ENCODE measurements at regions not wholly inside any gene's neighbourhood (a gene's known extent, or its start where the extent isn't known, plus 50 kb on each side); places are given as distances from the start of the nearest gene placed in this dataset.

DNA sequence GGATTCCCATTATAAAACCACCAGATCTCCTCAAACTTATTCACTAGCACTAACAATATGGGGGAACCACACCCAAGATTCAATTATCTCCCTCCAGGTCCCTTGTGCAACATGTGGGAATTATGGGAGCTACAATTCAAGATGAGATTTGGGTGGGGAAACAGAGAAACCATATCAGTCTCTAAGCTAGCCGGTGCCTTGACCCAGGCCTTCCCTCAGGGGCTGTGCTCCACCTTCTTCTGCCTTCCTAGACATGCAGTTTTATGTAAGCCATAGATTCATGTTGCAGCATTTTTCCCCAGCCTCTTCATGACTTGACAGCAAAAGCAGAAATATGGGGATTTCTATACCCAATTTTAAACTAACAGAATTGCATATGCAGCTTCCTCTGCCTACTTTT lies 559.2 kb downstream of the TNS1 start:
- DNase-seq (ENCODE audit: low read depth) = no peak

DNA sequence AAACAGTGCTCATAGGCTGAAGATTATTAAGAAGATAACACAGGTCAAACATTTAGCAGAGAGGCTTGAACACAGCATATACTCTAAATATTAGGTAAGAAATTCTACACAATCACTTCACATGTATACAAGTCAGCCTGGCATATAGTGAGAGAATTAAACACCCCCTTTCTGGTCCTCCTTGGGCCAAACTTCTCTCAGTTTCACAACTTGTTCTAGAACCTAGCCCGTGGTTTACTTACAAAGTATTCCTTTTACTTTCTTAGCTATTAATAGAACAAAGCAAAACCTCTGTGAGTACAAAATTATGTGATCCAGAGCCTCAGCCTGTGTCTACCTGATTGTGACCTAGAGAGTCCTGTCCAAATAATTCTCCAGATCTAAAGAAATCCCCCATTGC lies 562.8 kb downstream of the TNS1 start:
- no peak for DNase-seq (ENCODE audit: low read depth)

DNA sequence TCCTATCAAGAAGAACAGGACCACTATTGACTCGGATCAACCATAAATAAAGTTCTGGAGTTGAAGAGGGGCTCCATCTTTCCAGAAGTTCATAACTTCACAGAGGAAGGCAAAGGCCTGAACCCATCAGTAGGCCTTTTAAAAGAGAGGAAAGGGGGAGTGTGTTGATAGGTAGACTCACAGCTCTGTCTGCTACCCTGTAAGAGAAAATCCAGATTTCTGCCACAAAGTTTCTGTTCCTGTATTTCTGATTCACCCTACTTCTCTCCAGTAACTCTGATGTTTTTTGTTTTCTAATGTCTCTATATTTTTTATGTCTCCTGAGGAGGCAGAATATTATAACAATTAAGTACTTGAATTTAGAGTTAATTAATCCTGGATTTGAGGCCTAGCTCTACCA lies 564.0 kb downstream of the TNS1 start:
- DNase-seq (ENCODE audit: low read depth) = no peak

DNA sequence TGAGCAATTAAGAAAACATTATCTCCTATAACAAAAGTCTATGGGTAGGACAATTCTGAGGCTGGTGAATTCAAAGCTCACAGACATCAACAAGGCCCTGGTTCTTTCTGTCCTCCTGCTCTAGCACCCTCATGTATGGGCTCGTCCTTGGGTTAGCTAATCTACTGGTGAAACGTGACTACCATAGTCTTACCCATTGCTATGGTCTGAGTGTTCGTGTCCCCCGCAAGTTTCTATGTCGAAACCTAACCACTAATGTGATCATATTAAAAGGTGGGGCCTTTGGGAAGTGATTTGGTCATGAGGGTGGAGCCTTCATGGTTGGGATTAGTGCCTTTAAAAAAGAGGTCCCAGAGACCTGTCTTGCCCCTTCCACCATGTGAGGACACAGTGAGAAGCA lies 564.7 kb downstream of the TNS1 start:
- DNase-seq (ENCODE audit: low read depth) = no peak

DNA sequence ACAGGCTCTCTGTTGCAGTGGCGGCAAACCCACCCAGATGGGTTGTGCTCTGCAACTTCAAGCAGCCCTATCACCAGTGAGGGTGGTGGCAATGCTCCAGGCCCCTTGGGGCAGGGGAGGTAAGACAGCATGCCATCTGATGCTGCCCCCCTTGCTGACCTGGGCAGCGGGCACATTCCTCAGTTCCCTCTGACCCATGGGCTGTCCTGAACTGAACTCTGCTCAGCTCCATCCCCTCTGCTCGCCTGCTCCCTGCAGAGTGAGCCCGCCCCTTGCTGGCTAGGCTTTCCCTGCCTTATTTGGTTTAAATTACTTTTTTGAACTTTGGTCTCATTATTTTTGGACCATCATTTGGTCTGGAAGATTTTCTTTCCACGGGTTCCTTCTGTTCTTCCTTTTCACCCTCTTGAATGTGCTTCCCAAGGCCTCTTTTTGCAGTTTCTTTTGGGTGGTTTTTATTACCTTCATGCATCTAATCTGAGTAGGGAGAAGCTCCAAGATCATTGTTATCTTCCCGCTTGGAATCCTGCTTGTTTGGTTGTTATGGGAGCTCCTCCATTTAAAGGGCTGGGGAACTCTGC lies 565.4 kb downstream of the TNS1 start:
- DNase-seq (ENCODE audit: low read depth) = no peak

DNA sequence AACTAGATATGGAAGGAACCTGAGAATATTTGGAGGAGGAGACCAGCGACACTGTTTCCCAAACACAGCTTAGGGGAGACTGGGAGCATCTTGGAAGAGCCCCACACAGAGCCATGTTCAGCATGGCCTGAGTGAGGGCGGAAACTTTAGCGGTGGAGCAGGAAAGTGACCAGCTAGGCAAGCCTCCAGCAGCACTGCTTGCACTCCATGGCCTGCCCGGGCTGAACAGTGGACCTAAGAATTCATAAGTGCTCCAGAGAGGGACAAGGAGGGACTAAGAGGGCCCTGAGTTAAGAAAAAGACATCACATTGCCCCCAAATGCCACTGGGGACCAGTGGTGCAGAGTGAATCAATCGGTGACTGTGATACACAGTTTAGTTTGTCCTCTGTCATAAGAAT lies 566.4 kb downstream of the TNS1 start:
- no peak for DNase-seq (ENCODE audit: low read depth)

DNA sequence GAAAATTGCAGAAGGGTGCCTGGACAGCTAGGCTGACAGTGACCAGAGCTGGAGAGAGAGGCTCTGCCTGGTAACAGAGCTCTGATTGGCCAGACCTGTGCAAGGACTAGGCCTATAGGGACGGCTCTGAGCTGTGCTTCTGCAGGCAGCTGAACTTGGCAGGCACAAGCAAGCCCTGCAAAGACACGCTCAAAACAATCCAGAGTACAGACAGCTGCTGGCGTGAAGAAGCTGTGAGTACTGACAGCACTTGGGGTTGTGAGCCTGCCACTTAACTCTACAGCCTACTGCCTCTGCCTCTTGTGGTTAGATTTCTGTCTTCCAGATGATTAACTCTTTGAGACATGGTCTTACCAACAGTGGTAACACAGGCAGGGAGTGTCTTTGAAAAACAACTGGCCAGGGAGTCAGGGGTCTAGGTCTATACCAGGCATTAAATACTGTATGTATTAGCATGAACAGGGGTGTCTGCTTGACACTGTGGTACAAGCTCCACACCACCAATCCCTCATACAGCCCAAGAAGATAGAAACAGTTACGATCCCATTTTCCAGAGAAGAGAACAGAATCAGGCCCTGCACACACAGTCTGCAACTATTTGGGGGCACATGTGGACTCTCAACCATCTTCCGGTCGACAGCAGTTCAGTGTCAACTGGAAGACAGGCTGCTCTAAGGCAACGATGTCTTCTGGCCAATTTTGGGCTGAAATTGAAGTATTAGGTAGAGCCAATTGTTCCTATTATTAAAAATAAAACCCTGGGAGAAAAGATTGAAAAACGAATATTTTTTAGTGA lies 568.4 kb downstream of the TNS1 start:
- no peak for DNase-seq (ENCODE audit: low read depth)

DNA sequence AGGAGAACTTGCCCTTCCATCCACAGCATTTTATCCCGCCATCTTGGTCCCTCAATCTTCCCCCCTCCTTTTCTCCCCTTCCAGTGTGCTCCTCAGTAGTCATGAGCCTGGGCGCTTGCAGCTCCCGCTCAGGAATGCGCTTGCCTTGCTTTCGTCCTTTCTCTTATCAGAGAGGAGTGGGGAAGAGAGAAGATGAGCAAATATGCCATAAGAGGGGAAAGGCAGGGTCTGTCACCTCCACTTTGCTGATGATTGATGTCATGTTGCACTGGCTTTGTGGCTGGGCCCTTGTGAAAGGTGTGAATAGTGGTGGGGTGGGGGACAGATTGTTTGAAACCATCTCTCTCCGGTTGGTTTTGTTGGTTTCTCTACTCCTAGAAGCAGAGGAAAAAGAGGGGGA lies 569.3 kb downstream of the TNS1 start:
- DNase-seq (ENCODE audit: low read depth) = no peak

DNA sequence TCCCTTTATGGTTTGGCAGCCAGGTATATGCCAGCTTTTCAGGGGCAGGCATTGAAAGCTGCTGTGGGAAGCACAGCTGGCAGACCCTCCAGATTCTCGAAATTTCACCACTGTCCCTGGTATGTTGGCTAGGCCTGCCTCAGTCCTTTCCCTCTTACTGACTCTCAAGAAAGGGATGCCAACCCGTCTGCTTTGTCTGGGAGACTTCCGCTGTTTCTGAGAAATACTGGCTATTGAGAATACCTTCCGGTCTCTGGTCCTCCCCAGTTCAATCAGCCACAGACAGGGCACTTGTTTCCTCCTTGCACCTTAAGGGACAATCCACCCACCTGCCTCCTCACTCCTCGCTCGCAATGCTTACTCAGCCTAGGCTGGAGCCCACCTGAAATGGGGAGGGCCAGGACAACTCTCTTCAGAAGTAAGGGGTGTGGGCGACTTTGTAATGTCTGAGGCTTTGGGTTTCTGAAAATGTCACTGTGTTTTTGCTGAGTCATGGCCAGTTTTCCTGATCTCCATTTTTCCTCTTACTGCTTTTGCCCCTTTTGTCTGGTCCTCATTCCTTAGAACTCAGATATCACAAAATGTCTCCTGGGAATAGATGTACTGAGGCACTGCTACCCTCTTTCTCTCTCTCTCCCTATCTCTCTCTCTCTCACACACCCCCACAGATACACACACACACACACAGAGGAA lies 571.1 kb downstream of the TNS1 start:
- DNase-seq (ENCODE audit: low read depth) = no peak

DNA sequence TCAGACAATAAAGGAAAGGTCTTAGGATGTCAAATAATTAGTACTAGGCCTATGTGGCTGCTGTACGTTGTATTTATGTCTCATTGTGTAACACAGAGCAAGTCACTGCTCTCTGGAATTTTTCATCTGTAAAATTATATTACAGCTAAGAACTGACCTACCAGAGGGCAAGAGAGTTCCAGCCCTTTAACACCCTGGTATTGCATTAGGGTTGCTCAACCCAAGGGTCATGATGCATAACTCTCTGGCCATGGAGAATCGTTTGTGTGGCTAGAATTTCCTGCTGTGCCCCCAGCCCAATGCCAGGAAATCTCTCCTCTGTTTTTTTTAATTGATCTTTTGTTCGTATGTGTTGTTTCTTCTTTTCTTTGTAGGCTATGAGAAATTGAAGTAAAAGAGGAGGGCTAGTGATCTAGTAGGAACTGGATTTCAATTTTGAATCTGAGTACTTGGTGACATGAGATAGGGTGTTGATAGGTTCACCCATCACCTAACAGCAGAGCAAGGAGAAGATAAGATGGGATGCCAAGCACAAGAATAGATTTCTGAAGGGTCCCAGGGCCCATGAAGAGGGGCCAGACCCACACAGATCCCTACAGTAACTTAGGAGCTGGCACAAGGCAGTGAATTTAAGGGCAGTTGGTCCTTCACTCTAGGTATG lies 571.2 kb upstream of the TNP1 start:
- no peak for DNase-seq (ENCODE audit: low read depth)

DNA sequence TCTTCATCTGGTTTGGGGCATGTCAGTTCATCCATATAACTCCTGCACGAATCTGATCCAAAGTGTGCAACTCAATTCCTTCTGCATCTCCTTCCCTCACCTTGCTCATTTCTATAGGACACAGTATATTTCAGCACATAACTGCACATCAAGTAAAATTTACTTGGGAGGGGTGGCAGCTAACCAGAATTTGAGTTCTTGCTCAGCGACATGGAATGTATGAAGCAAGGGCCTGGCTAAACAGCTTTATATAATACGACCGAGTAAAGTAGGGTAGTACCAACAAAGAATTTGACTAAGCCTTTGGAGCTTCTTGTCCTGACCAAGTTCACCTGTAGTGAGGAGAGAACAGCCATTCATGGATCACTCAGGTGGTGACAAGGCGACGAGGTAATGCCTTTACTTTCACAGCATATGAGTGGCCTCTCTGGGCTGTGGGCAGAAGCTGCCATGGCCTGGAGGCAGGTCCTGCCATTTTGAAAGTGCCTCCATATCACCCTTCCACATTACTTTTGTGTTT lies 570.2 kb upstream of the TNP1 start:
- no peak for DNase-seq (ENCODE audit: low read depth)

DNA sequence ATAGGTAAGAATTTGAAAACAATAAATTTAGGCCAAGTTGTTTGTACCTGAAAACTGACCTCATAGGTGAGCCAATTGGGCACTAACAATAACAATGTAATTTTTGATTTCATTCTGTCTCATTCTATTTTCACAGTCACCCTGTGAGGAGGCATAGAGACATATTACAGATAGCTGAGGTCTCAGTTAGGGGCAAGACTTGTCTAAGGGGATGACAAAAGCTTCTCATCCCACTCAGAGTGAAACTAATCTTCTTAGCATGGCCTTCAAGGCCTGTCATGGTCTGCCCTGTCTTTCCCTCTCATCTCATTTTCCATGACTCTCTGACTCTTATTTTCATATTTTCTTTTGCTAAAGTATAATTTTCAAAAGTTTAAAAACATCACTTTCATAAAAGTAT lies 562.0 kb upstream of the TNP1 start:
- no peak for DNase-seq (ENCODE audit: low read depth)

DNA sequence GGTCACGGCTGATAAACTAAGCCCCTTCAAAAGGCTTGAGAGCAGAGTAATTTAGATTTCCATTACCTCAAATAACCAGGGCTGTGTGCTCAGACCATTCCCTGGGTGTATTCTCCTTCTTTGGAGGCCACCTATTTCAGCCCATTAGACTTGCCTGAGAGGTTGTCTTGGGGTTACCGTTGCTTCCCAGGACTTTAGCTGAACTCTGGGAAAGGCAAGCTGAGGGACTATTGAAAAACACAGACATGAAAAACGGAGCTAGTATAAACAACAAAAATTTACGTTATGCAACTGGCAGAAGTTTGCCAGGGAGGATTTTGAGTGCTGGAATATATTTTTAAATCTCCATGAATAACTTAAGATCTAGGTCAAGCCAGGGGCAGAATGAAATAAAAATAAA lies 561.0 kb upstream of the TNP1 start:
- DNase-seq (ENCODE audit: low read depth) = no peak

DNA sequence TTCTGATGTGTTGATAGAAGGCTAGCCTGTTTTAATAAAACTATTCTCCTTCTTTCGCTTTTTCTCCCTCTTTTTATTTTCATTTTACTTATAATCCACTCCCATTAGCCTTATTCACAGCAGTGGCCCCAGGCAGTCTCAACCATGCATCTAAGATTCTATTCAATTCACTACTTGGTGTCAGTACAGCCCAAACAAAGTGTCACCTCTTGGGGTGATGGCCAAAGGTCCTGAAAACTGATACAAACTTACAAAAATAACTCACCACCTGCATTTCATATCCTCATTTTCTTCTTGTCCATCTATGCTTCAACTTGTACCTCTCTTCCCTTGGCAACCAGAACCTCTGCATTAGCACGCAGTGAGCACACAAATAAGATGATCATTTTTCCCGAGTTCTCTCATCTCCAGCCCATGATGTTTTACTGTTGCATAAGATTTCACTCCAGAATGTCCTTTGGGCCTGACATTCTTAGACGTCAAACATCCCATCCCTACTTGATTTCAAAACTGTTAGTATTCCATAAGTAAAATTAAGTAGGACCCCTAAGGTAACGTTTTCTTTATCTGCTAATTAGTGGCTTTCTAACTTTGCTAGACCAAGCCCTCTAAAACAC lies 559.3 kb upstream of the TNP1 start:
- DNase-seq (ENCODE audit: low read depth) = no peak

DNA sequence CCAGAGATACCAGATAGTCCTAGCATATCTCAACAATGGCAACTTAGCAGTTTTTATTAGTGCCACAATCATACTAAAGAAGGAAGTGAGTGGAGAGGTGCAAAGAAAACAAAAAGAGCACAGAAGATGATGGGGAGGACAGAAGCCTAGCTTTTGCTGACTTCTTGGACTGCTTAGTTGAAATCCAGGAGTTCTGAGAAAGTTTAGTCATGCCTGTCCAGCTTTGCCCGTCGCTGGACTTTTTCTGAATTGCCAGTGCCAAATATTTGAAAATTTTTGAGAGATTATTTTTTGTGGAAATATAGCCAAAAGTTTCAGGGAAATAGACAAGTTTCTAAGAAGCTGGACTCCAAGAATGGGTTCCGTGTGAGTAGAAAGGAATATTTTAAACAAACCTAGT lies 558.7 kb upstream of the TNP1 start:
- DNase-seq (ENCODE audit: low read depth) = no peak

DNA sequence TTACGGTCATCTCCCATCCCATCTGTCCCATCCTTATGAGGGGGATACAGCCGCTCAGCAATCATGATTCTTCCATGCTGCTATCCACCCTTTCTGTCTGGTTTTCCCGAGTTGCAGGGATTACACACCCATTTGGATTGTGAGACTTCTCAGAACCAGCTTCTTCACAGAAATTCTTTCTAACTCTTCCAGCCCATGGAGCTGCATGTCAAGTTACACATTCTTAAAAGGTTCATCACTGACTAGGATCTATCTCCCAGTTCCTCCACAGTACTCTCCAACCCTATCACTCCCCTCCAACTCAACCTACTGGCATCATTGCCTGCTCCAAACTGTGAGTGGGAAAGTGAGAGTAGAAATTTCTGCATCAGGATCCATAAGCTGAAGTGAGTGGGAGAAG lies 558.2 kb upstream of the TNP1 start:
- no peak for DNase-seq (ENCODE audit: low read depth)

DNA sequence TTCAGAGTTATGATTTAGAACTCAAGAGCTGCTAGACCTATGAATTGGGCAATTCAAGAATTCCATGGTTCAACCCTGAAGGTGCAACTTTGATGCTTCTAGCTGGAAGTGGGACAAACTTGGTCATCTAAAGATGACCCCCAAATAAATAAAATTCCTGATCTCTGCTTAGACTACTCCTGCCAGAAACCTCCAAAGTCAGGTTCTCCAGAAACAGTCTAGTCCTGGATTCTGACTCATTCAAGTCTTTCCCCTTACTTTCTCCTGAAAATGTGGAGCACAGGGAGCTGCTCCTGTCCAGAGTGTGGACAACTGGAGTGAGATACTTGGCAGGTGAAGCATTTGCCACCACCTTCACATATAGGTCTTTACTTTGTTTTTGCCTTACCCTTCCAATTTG lies 557.7 kb upstream of the TNP1 start:
- DNase-seq (ENCODE audit: low read depth) = no peak

DNA sequence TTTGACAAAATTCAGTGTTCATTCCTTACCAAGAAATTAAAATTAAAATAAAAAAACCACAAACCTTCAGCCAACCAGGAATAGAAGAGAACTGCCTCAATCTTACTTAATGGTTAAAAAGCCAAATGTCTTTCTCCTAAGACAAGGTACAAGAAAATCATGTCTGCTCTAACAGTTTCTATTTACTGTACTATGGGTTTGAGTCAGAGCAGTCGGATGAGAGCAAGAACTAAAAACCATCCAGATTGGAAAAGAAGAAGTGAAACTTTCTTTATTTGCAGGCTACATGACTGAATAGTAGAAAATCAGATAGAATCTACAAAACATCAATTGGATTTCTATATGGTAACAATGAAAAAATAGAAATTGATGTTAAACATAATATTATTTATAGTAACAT lies 555.5 kb upstream of the TNP1 start:
- no peak for DNase-seq (ENCODE audit: low read depth)

DNA sequence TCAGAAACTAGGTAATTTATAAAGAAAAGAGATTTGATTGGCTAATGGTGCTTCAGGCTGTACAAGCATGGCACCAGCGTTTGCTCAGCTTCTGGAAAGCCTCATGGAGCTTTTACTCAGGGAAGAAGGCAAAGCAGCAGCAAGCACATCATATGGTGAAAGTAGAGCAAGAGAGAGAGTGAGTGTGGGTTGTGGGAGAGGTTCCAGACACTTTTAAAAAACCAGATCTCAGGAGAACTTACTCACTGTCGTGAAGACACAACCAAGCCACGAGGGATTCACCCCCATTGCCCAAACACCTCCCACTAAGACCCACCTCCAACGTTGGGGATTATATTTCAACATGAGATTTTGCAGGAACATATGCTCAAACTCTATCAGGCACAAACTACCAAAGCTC lies 554.6 kb upstream of the TNP1 start:
- DNase-seq (ENCODE audit: low read depth) = no peak

DNA sequence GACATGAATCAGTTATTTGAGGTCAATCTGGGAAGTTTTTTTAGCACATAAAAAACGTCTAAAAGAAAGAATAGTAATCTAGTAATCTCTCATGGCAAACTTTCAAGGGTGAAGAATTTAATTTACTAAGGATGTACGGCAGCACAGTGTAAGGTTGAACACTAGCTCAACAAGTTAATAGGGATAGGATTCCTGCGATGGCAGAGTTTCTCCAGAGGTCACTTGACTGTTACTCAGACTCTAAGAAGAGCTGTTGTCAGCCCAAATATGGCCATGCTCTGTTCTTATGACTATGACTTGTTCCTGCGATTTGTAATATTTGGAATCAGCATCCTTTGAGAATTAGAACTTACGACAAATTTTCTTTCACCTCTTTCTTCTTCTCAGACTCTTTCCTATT lies 553.3 kb upstream of the TNP1 start:
- DNase-seq (ENCODE audit: low read depth) = no peak

DNA sequence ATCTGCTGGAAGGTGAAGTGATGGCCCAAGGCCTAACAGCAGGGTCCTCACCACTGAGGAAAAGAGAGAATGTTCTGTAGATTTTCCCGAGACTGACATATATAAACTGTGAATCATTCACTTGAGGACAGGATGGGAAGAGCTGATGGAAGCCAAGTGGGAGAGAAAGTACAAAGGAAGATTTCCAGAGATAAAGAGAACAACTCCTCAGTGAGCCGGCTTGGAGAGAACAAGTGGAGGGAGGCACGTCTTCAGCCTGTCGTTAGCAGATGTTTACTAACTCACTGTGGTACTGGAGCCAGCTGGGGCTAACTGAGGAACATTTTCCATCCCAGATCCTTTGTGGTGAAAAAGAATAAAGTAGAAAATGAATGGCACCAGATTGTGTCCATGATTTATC lies 552.9 kb upstream of the TNP1 start:
- no peak for DNase-seq (ENCODE audit: low read depth)

DNA sequence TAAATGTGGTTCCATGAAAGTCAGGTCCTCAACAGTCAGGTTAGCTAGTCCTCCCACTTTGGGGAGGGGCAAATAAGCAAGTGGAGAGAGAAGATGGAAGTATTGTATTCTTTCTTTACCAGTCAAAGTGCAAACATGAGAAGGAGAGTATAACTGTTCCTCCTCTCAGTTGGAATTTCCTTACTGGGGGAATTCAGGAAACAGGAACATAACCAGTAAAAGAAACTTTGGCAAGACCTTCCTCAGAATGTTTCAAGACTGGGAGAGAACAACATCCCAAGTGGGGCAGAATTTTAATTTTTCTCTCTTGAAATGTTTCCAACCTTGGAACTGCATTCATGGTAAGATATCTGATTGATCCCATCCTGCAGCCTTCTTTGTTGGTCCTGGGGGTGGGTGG lies 552.4 kb upstream of the TNP1 start:
- no peak for DNase-seq (ENCODE audit: low read depth)

DNA sequence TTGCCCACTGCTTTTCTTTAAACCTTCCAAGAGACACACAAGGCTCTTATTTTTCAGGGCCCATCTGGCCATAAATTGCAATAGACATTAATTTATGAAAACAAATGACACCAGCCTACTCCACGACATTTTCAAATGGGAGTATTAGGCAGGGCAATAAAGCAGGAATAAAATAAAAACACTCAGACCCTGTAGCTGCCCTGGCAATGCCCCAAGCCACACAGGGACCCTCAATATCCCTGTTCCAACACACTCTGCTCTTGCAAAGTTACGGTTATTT lies 550.8 kb upstream of the TNP1 start:
- DNase-seq (ENCODE audit: low read depth) = no peak
